ENCODE measurements at regions not wholly inside any gene's neighbourhood (a gene's known extent, or its start where the extent isn't known, plus 50 kb on each side); places are given as distances from the start of the nearest gene placed in this dataset.

DNA sequence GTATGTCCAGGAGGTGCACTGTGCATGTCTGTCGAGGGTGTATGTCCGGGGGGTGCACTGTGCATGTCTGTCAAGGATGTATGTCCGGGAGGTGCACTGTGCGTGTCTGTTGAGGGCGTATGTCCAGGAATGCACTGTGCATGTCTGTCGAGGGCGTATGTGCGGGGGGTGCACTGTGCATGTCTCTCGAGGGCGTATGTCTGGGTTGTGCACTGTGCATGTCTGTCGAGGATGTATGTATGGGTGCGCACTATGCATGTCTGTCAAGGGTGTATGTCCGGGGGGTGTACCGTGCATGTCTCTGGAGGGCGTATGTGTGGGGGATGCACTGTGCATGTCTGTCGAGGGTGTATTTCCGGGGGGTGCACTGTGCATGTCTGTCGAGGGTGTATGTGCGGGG is 249.3 kb upstream of the MYT1L start:
- no peak for TF ChIP-seq REST (IDR thresholded peaks at IDR 0.05)
- TF ChIP-seq CTCF (IDR thresholded peaks at IDR 0.05; ENCODE audit: low read depth, low read length, missing input control), result no peak
- no peak for TF ChIP-seq YY1 (IDR thresholded peaks at IDR 0.05)

Data from liver (tissue), 2 donors.